ENCODE measurements at regions not wholly inside any gene's neighbourhood (a gene's known extent, or its start where the extent isn't known, plus 50 kb on each side); places are given as distances from the start of the nearest gene placed in this dataset.

- H3K79me2 ChIP-seq (replicated peaks; ENCODE audit: insufficient read depth) = no peaks in the 10 kb centered on the region
- H3K27ac ChIP-seq (ENCODE audit: low read depth) = no peak overlapping the region
- no peaks in the 10 kb centered on the region for H3F3A ChIP-seq (replicated peaks; ENCODE audit: low read depth)
- H3K4me1 Mint-ChIP-seq = peaks cover 33% of the 10 kb centered on the region
- no peaks in the 10 kb centered on the region for H3K36me3 ChIP-seq (ENCODE audit: insufficient read depth)
- H3K4me3 Mint-ChIP-seq = no peak overlapping the region
- H3K27ac Mint-ChIP-seq = no peak overlapping the region
- H4K20me1 ChIP-seq (replicated peaks; ENCODE audit: insufficient read depth) = no peaks in the 10 kb centered on the region
- H3K9me3 Mint-ChIP-seq = no peaks in the 10 kb centered on the region
- peak overlapping the region; percentile 91; the same call in 1 of the 2 replicates for H2AFZ ChIP-seq
- no peak overlapping the region for H3K4me3 ChIP-seq
- H3K4me2 ChIP-seq = peak overlapping the region; percentile 60; the same call in 1 of the 2 replicates
- H3K4me1 ChIP-seq (ENCODE audit: insufficient read depth) = peaks cover 13% of the 10 kb centered on the region
- H3K36me3 Mint-ChIP-seq (ENCODE audit: low read depth) = no peaks in the 10 kb centered on the region
- H3K27me3 ChIP-seq (ENCODE audit: insufficient read depth) = no peaks in the 10 kb centered on the region
- H3K27me3 Mint-ChIP-seq (ENCODE audit: insufficient read depth, low read depth, poor library complexity) = peaks cover 11% of the 10 kb centered on the region
- no peak for TF ChIP-seq CREB1 (CRISPR knock-in tag; IDR thresholded peaks at IDR 0.05; ENCODE audit: low read depth)
- peak; percentile 41; the same call in 1 of the 2 replicates for TF ChIP-seq ZNF462 (CRISPR knock-in tag; IDR thresholded peaks at IDR 0.05)
- TF ChIP-seq CTCF (conservative IDR thresholded peaks at IDR 0.05; ENCODE audit: low read depth in 2 of 2) = peak; percentile 70 to 79
- no peak for TF ChIP-seq NANOG (IDR thresholded peaks at IDR 0.05; ENCODE audit: borderline replicate concordance)
- TF ChIP-seq ZNF114 (CRISPR knock-in tag; IDR thresholded peaks at IDR 0.05) = 0 out of 2 replicates have a peak, but pooled peaks have one; percentile 35
- peak; percentile 93 for ATAC-seq
- H3K9me2 ChIP-seq (ENCODE audit: insufficient read depth) = peaks cover 5% of the 10 kb centered on the region; the same call in 1 of the 2 replicates
- DNase-seq (ENCODE audit: low spot score) = peak; percentile 82
Observed at GRCh38 chr9:89919171-89919681, 314.4 kb downstream of the GADD45G start.

Data from GM23338 (cell line).